ENCODE measurements at regions not wholly inside any gene's neighbourhood (a gene's known extent, or its start where the extent isn't known, plus 50 kb on each side); places are given as distances from the start of the nearest gene placed in this dataset.

- no peak for DNase-seq (ENCODE audit: low read depth, low spot score)
- no peak overlapping the region for H3K9ac ChIP-seq (ENCODE audit: insufficient read length)
- H3K4me3 ChIP-seq: no peak overlapping the region
- no peaks in the 10 kb centered on the region for H3K36me3 ChIP-seq (ENCODE audit: insufficient read depth, low read length)
- H3K27ac ChIP-seq: no peak overlapping the region
- no peaks in the 10 kb centered on the region for H3K9me3 ChIP-seq (ENCODE audit: low read depth, low read length)
- TF ChIP-seq POLR2AphosphoS5 (IDR thresholded peaks at IDR 0.05; ENCODE audit: borderline replicate concordance, low read depth, low read length) (no peak), EZH2 (IDR thresholded peaks at IDR 0.05) (no peak), FOXP2 (optimal IDR thresholded peaks at IDR 0.05; ENCODE audit: control extremely low read depth, extremely low read length, insufficient read depth) (no peak)
Measured at GRCh38 chr18:42437646-42438045, 482.6 kb downstream of the PIK3C3 start.

GRCh38 chr18:42442656-42443055 lies 487.6 kb downstream of the PIK3C3 start:
- Histone ChIP-seq H3K9ac (ENCODE audit: insufficient read length) (no peak overlapping the region), H3K36me3 (ENCODE audit: insufficient read depth, low read length) (no peaks in the 10 kb centered on the region), H3K9me3 (ENCODE audit: low read depth, low read length) (no peaks in the 10 kb centered on the region), H3K27ac (no peak overlapping the region), H3K4me3 (no peak overlapping the region)
- no peak for DNase-seq (ENCODE audit: low read depth, low spot score)
- TF ChIP-seq EZH2 (IDR thresholded peaks at IDR 0.05) (no peak), POLR2AphosphoS5 (IDR thresholded peaks at IDR 0.05; ENCODE audit: borderline replicate concordance, low read depth, low read length) (no peak), FOXP2 (optimal IDR thresholded peaks at IDR 0.05; ENCODE audit: control extremely low read depth, extremely low read length, insufficient read depth) (no peak)

GRCh38 chr18:42444349-42444748 lies 489.3 kb downstream of the PIK3C3 start:
- no peaks in the 10 kb centered on the region for H3K9me3 ChIP-seq (ENCODE audit: low read depth, low read length)
- H3K9ac ChIP-seq (ENCODE audit: insufficient read length): no peak overlapping the region
- TF ChIP-seq POLR2AphosphoS5 (IDR thresholded peaks at IDR 0.05; ENCODE audit: borderline replicate concordance, low read depth, low read length) (no peak), EZH2 (IDR thresholded peaks at IDR 0.05) (no peak), FOXP2 (optimal IDR thresholded peaks at IDR 0.05; ENCODE audit: control extremely low read depth, extremely low read length, insufficient read depth) (no peak)
- H3K36me3 ChIP-seq (ENCODE audit: insufficient read depth, low read length): no peaks in the 10 kb centered on the region
- no peak overlapping the region for H3K27ac ChIP-seq
- no peak for DNase-seq (ENCODE audit: low read depth, low spot score)
- H3K4me3 ChIP-seq: no peak overlapping the region

DNA sequence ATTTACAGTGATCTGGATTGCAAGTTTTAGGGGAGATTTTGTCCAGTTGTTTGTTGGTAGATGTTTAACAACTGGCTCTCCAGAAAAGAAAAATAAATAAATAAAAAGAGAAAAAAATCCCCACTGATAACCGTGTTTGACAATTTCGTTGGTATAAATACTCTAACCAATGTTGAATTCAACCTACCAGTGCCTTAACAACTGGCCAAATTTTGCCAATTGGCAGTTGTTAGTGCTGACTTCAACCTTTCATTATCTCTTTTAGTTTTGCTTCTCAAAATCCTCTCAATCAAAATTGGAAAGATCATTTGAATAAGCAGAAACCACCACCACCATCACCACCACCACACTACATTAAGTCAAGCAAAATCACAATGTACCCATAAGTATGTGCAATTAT lies 490.3 kb downstream of the PIK3C3 start:
- TF ChIP-seq FOXP2 (optimal IDR thresholded peaks at IDR 0.05; ENCODE audit: control extremely low read depth, extremely low read length, insufficient read depth): no peak
- no peak for TF ChIP-seq EZH2 (IDR thresholded peaks at IDR 0.05)
- no peak for TF ChIP-seq POLR2AphosphoS5 (IDR thresholded peaks at IDR 0.05; ENCODE audit: borderline replicate concordance, low read depth, low read length)

DNA sequence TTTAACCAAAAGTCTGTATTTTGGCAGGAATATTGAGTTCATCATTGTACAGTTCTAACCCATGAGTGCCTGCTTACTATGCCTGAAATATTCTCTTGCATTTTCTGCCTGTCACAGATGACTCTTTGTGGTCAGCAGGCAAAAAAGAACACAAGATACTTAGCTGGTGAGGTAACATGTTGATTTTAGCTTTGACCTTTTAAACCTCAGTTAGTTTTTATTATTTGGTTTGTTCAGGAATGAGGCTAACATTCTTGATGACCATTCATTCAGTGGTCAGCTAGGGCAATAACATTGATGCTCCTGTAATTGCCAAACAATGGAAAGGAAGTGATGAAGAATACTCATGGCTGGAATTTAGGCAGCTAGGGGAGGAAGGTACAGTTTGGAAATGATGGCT lies 491.2 kb downstream of the PIK3C3 start:
- H3K27ac ChIP-seq: no peak overlapping the region
- H3K9ac ChIP-seq (ENCODE audit: insufficient read length): no peak overlapping the region
- TF ChIP-seq EZH2 (IDR thresholded peaks at IDR 0.05): no peak
- TF ChIP-seq FOXP2 (optimal IDR thresholded peaks at IDR 0.05; ENCODE audit: control extremely low read depth, extremely low read length, insufficient read depth): no peak
- no peak for TF ChIP-seq POLR2AphosphoS5 (IDR thresholded peaks at IDR 0.05; ENCODE audit: borderline replicate concordance, low read depth, low read length)
- no peak for DNase-seq (ENCODE audit: low read depth, low spot score)
- no peaks in the 10 kb centered on the region for H3K9me3 ChIP-seq (ENCODE audit: low read depth, low read length)
- H3K36me3 ChIP-seq (ENCODE audit: insufficient read depth, low read length): no peaks in the 10 kb centered on the region
- no peak overlapping the region for H3K4me3 ChIP-seq

More for the DNA sequence above, 490.3 kb downstream of the PIK3C3 start:
- DNase-seq (ENCODE audit: low read depth, low spot score): no peak
- Histone ChIP-seq H3K36me3 (ENCODE audit: insufficient read depth, low read length) (no peaks in the 10 kb centered on the region), H3K9me3 (ENCODE audit: low read depth, low read length) (no peaks in the 10 kb centered on the region), H3K4me3 (no peak overlapping the region), H3K27ac (no peak overlapping the region), H3K9ac (ENCODE audit: insufficient read length) (no peak overlapping the region)

GRCh38 chr18:42447688-42448087 lies 492.7 kb downstream of the PIK3C3 start:
- no peak for DNase-seq (ENCODE audit: low read depth, low spot score)
- no peak overlapping the region for H3K27ac ChIP-seq
- H3K9ac ChIP-seq (ENCODE audit: insufficient read length): no peak overlapping the region
- H3K36me3 ChIP-seq (ENCODE audit: insufficient read depth, low read length): no peaks in the 10 kb centered on the region
- TF ChIP-seq EZH2 (IDR thresholded peaks at IDR 0.05): no peak
- no peak for TF ChIP-seq POLR2AphosphoS5 (IDR thresholded peaks at IDR 0.05; ENCODE audit: borderline replicate concordance, low read depth, low read length)
- TF ChIP-seq FOXP2 (optimal IDR thresholded peaks at IDR 0.05; ENCODE audit: control extremely low read depth, extremely low read length, insufficient read depth): no peak
- H3K4me3 ChIP-seq: no peak overlapping the region
- no peaks in the 10 kb centered on the region for H3K9me3 ChIP-seq (ENCODE audit: low read depth, low read length)

GRCh38 chr18:42458226-42458625 lies 503.2 kb downstream of the PIK3C3 start:
- H3K4me3 ChIP-seq: no peak overlapping the region
- no peak overlapping the region for H3K9ac ChIP-seq (ENCODE audit: insufficient read length)
- H3K9me3 ChIP-seq (ENCODE audit: low read depth, low read length): no peaks in the 10 kb centered on the region
- no peaks in the 10 kb centered on the region for H3K36me3 ChIP-seq (ENCODE audit: insufficient read depth, low read length)
- TF ChIP-seq FOXP2 (optimal IDR thresholded peaks at IDR 0.05; ENCODE audit: control extremely low read depth, extremely low read length, insufficient read depth) (no peak), POLR2AphosphoS5 (IDR thresholded peaks at IDR 0.05; ENCODE audit: borderline replicate concordance, low read depth, low read length) (no peak), EZH2 (IDR thresholded peaks at IDR 0.05) (no peak)
- H3K27ac ChIP-seq: no peak overlapping the region
- DNase-seq (ENCODE audit: low read depth, low spot score): no peak

- Histone ChIP-seq H3K4me3 (no peak overlapping the region), H3K9ac (ENCODE audit: insufficient read length) (no peak overlapping the region), H3K9me3 (ENCODE audit: low read depth, low read length) (no peaks in the 10 kb centered on the region), H3K36me3 (ENCODE audit: insufficient read depth, low read length) (no peaks in the 10 kb centered on the region), H3K27ac (no peak overlapping the region)
- DNase-seq (ENCODE audit: low read depth, low spot score): no peak
- TF ChIP-seq POLR2AphosphoS5 (IDR thresholded peaks at IDR 0.05; ENCODE audit: borderline replicate concordance, low read depth, low read length) (no peak), EZH2 (IDR thresholded peaks at IDR 0.05) (no peak), FOXP2 (optimal IDR thresholded peaks at IDR 0.05; ENCODE audit: control extremely low read depth, extremely low read length, insufficient read depth) (no peak)
Measured at GRCh38 chr18:42459873-42460272, 504.8 kb downstream of the PIK3C3 start.

- DNase-seq (ENCODE audit: low read depth, low spot score): no peak
- H3K9ac ChIP-seq (ENCODE audit: insufficient read length): no peak overlapping the region
- no peak for TF ChIP-seq POLR2AphosphoS5 (IDR thresholded peaks at IDR 0.05; ENCODE audit: borderline replicate concordance, low read depth, low read length)
- no peak for TF ChIP-seq EZH2 (IDR thresholded peaks at IDR 0.05)
- TF ChIP-seq FOXP2 (optimal IDR thresholded peaks at IDR 0.05; ENCODE audit: control extremely low read depth, extremely low read length, insufficient read depth): no peak
- no peak overlapping the region for H3K27ac ChIP-seq
- no peak overlapping the region for H3K4me3 ChIP-seq
- no peaks in the 10 kb centered on the region for H3K36me3 ChIP-seq (ENCODE audit: insufficient read depth, low read length)
- no peaks in the 10 kb centered on the region for H3K9me3 ChIP-seq (ENCODE audit: low read depth, low read length)
Measured at GRCh38 chr18:42471885-42472284, 516.9 kb downstream of the PIK3C3 start.

Measured in SK-N-MC (cell line).